HG02973 (cell line): ENCODE measurements at regions not wholly inside any gene's neighbourhood (a gene's known extent, or its start where the extent isn't known, plus 50 kb on each side); places are given as distances from the start of the nearest gene placed in this dataset.

Experiments
- ATAC-seq: cut with Tn5 transposase; IDR thresholded peaks from one replicate; pipeline ENCODE4 v1.9.1; 2021; ENCODE audit warnings: moderate library complexity; ENCODE audit not compliant: unreplicated experiment

- ATAC-seq, result no peak
These were observed 490.7 kb downstream of the TOX3 start for GRCh38 chr16:52056259-52056658.

- no peak for ATAC-seq
These were observed 491.6 kb downstream of the TOX3 start for GRCh38 chr16:52055381-52055780.

GRCh38 chr16:52054326-52054725 lies 492.6 kb downstream of the TOX3 start:
- ATAC-seq, result no peak

GRCh38 chr16:52052818-52053217 lies 494.1 kb downstream of the TOX3 start:
- ATAC-seq, result no peak

GRCh38 chr16:52051414-52052172 lies 495.4 kb downstream of the TOX3 start:
- ATAC-seq, result no peak

GRCh38 chr16:52050418-52050817 lies 496.5 kb downstream of the TOX3 start:
- no peak for ATAC-seq

GRCh38 chr16:52035436-52035835 lies 511.5 kb downstream of the TOX3 start:
- no peak for ATAC-seq

GRCh38 chr16:52034830-52035229 lies 512.1 kb downstream of the TOX3 start:
- no peak for ATAC-seq

GRCh38 chr16:52033992-52034391 lies 513.0 kb downstream of the TOX3 start:
- ATAC-seq, result no peak

GRCh38 chr16:52022980-52023379 lies 524.0 kb downstream of the TOX3 start:
- no peak for ATAC-seq

- ATAC-seq, result no peak
These were observed 524.8 kb downstream of the TOX3 start for GRCh38 chr16:52022177-52022576.

GRCh38 chr16:52016387-52016786 lies 530.6 kb downstream of the TOX3 start:
- ATAC-seq, result no peak

GRCh38 chr16:52005551-52005950 lies 541.4 kb downstream of the TOX3 start:
- no peak for ATAC-seq

GRCh38 chr16:52004343-52004742 lies 542.6 kb downstream of the TOX3 start:
- no peak for ATAC-seq

- no peak for ATAC-seq
These were observed 544.9 kb downstream of the TOX3 start for GRCh38 chr16:52002026-52002425.

GRCh38 chr16:51996516-51996915 lies 550.4 kb downstream of the TOX3 start:
- ATAC-seq, result no peak

- no peak for ATAC-seq
These were observed 552.3 kb downstream of the TOX3 start for GRCh38 chr16:51994597-51994996.

- no peak for ATAC-seq
These were observed 557.2 kb downstream of the TOX3 start for GRCh38 chr16:51989637-51990230.

GRCh38 chr16:51988977-51989376 lies 558.0 kb downstream of the TOX3 start:
- no peak for ATAC-seq

GRCh38 chr16:51987519-51987918 lies 559.4 kb downstream of the TOX3 start:
- no peak for ATAC-seq

- no peak for ATAC-seq
These were observed 560.2 kb downstream of the TOX3 start for GRCh38 chr16:51986717-51987116.

- ATAC-seq, result no peak
These were observed 560.6 kb downstream of the TOX3 start for GRCh38 chr16:51986301-51986700.

- ATAC-seq, result no peak
These were observed 561.8 kb downstream of the TOX3 start for GRCh38 chr16:51985126-51985525.
